HG02678 (cell line): ENCODE measurements at regions not wholly inside any gene's neighbourhood (a gene's known extent, or its start where the extent isn't known, plus 50 kb on each side); places are given as distances from the start of the nearest gene placed in this dataset.
A peak's percentile ranks its signal among the peaks of the same experiment; 100 is the strongest.

Experiments used
- ATAC-seq: cut with Tn5 transposase; IDR thresholded peaks from one replicate; pipeline ENCODE4 v1.9.1; 2021; ENCODE audit warnings: mild to moderate bottlenecking, moderate library complexity; ENCODE audit not compliant: unreplicated experiment

GRCh38 chr18:77560341-77560992, 310.8 kb downstream of the GALR1 start:
- peak; percentile 83 for ATAC-seq

- no peak for ATAC-seq
Measured at GRCh38 chr18:77566604-77567003, 317.0 kb downstream of the GALR1 start.

GRCh38 chr18:77567205-77567604, 317.6 kb downstream of the GALR1 start:
- no peak for ATAC-seq

- ATAC-seq = no peak
Measured at GRCh38 chr18:77571743-77572142, 322.1 kb downstream of the GALR1 start.

GRCh38 chr18:77572537-77572936, 322.9 kb downstream of the GALR1 start:
- ATAC-seq = no peak

GRCh38 chr18:77573571-77573970, 323.9 kb downstream of the GALR1 start:
- no peak for ATAC-seq

GRCh38 chr18:77590943-77591515, 341.4 kb downstream of the GALR1 start:
- ATAC-seq = no peak

GRCh38 chr18:77597726-77598125, 348.1 kb downstream of the GALR1 start:
- ATAC-seq = no peak

GRCh38 chr18:77600674-77601073, 351.0 kb downstream of the GALR1 start:
- no peak for ATAC-seq

GRCh38 chr18:77601567-77601966, 351.9 kb downstream of the GALR1 start:
- no peak for ATAC-seq

GRCh38 chr18:77607087-77607486, 357.4 kb downstream of the GALR1 start:
- no peak for ATAC-seq

GRCh38 chr18:77608807-77609206, 359.2 kb downstream of the GALR1 start:
- ATAC-seq = no peak

GRCh38 chr18:77617694-77618093, 368.0 kb downstream of the GALR1 start:
- ATAC-seq = no peak

- ATAC-seq = no peak
Measured at GRCh38 chr18:77619525-77619924, 369.9 kb downstream of the GALR1 start.

GRCh38 chr18:77622009-77622692, 372.5 kb downstream of the GALR1 start:
- no peak for ATAC-seq

- peak; percentile 82 for ATAC-seq
Measured at GRCh38 chr18:77632758-77633157, 383.1 kb downstream of the GALR1 start.

GRCh38 chr18:77634494-77634893, 384.8 kb downstream of the GALR1 start:
- no peak for ATAC-seq

- no peak for ATAC-seq
Measured at GRCh38 chr18:77635451-77635850, 385.8 kb downstream of the GALR1 start.

GRCh38 chr18:77635858-77636257, 386.2 kb downstream of the GALR1 start:
- ATAC-seq = no peak

- ATAC-seq = no peak
Measured at GRCh38 chr18:77645170-77645872, 395.7 kb downstream of the GALR1 start.

- no peak for ATAC-seq
Measured at GRCh38 chr18:77647472-77647871, 397.8 kb downstream of the GALR1 start.

GRCh38 chr18:77648411-77648810, 398.8 kb downstream of the GALR1 start:
- ATAC-seq = no peak
